Activated CD4-positive, alpha-beta T cell treated with anti-CD3 and anti-CD28 coated beads for 4 hours (primary cell): ENCODE measurements at regions not wholly inside any gene's neighbourhood (a gene's known extent, or its start where the extent isn't known, plus 50 kb on each side); places are given as distances from the start of the nearest gene placed in this dataset.

Source experiments
- DNase-seq, 2 donors: peaks; one replicate each; pipeline ENCODE4 v3.0.0-alpha.2; 2020

DNA sequence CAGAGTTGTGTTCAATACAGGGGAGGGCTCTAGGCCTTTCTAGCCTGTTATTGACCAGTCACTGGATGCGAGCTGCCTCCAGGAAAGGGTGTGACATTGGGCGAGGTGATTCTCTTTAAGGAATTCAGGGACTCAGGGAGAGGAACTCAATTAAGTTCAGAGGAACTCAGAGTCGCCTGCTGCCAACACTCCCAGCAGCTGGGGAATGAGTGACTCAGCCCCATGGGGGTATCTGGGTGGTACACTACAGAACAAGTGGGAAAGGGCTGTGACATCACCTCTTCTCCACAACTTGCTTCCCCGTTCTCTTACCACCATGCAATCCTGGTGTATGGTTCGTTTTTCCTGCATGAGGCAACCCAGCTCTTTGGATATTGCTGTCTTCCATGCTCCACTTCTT, 50.4 kb upstream of the CYRIA start:
- DNase-seq, result no peak
